Body of pancreas (tissue), 4 donors: ENCODE measurements at regions not wholly inside any gene's neighbourhood (a gene's known extent, or its start where the extent isn't known, plus 50 kb on each side); places are given as distances from the start of the nearest gene placed in this dataset.
"Not testable (repeated sequence)": the region's sequence is repeated elsewhere in the genome, so short reads cannot be mapped to it uniquely, and the experiment has no call there.

Experiments used
- CTCF ChIP-seq, 7 experiments: fragments of 450-650 bp in 4 of 7; fragments of 200-600 bp in 3 of 7; sonication (generic) in 3 of 7; IDR thresholded peaks; one replicate each; pipeline ENCODE4 v1.5.1; 2016 to 2019; ENCODE audit warnings: antibody characterized with exemption in 7 of 7
- POLR2A ChIP-seq, 3 donors: fragments of 450-650 bp; IDR thresholded peaks; one replicate each; pipeline ENCODE4 v1.6.1; 2016; ENCODE audit warnings: antibody characterized with exemption in 3 of 3, mild to moderate bottlenecking in 2 of 3

- TF ChIP-seq CTCF, POLR2A (IDR thresholded peaks at IDR 0.05): not testable (repeated sequence)
These were observed 457.6 kb downstream of the GOLGA6L6 start for GRCh38 chr15:20084026-20084425.
